Panc1 (cell line): ENCODE measurements at regions not wholly inside any gene's neighbourhood (a gene's known extent, or its start where the extent isn't known, plus 50 kb on each side); places are given as distances from the start of the nearest gene placed in this dataset.

ENCODE experiments used
- ATAC-seq: fragments of 200-7000 bp; cut with Tn5 transposase; 2 replicates; pipeline ENCODE4 v1.9.1; 2020; ENCODE audit warnings: mild to moderate bottlenecking, moderate library complexity
- BruUV-seq: library from RNA; stranded (reverse); fragments of 400-500 nt; replicated peaks from 2 replicates; lab custom pipeline; 2021; lab: Mats Ljungman, UMichigan
- CTCF ChIA-PET: fragments of 300-600 bp; sonication (Branson Sonifier 250); formaldehyde crosslinking; loops from one replicate; lab custom pipeline; 2022; ENCODE audit warnings: antibody characterized with exemption; lab: Charles Lee
- POLR2A ChIA-PET: fragments of 300-600 bp; sonication (Branson Sonifier 250); formaldehyde crosslinking; loops from one replicate; lab custom pipeline; 2022; ENCODE audit warnings: antibody characterized with exemption; lab: Charles Lee
- DNase-seq: peaks from one replicate; pipeline ENCODE4 v3.0.0-alpha.2; 2010; ENCODE audit warnings: low read depth, low spot score
- H3K27ac ChIP-seq: 2 replicates; pipeline ENCODE4 v1.5.1; 2011; ENCODE audit warnings: mild to moderate bottlenecking, low read length, inconsistent platforms
- H3K27me3 ChIP-seq: fragments of 200-500 bp; sonication (Bioruptor generic); 2 replicates; pipeline ENCODE4 v1.6.0; 2014; ENCODE audit warnings: low read length, inconsistent platforms; ENCODE audit not compliant: control insufficient read depth, insufficient read depth
- H3K36me3 ChIP-seq: fragments of 200-500 bp; sonication (Bioruptor generic); 2 replicates; pipeline ENCODE4 v1.5.1; 2014; ENCODE audit warnings: inconsistent platforms, mild to moderate bottlenecking, low read length, moderate library complexity; ENCODE audit not compliant: control insufficient read depth, insufficient read depth
- H3K4me1 ChIP-seq: 2 replicates; pipeline ENCODE4 v1.5.1; 2011; ENCODE audit warnings: inconsistent platforms, mild to moderate bottlenecking, low read length, moderate library complexity; ENCODE audit not compliant: control insufficient read depth, insufficient read depth
- H3K4me3 ChIP-seq, 2 experiments: 2 replicates each; pipeline ENCODE4 v1.5.1; 2011 to 2012; ENCODE audit warnings: low read depth in 2 of 2, low read length in 2 of 2, mild to moderate bottlenecking in 2 of 2, inconsistent platforms in 1 of 2, moderate library complexity in 1 of 2
- H3K9me3 ChIP-seq: fragments of 200-500 bp; sonication (Bioruptor generic); 2 replicates; pipeline ENCODE4 v1.5.1; 2014; ENCODE audit warnings: low read depth, mild to moderate bottlenecking, inconsistent platforms, low read length, moderate library complexity; ENCODE audit not compliant: control insufficient read depth, insufficient read depth
- POLR2AphosphoS5 ChIP-seq: IDR thresholded peaks from 2 replicates; pipeline ENCODE4 v1.6.1; 2012; ENCODE audit warnings: mild to moderate bottlenecking, low read depth, low read length, moderate library complexity
- REST ChIP-seq, 2 experiments: IDR thresholded peaks; 2 replicates each; pipeline ENCODE4 v1.6.1; 2011 to 2012; ENCODE audit warnings: low read depth in 2 of 2, control low read depth in 1 of 2, low read length in 1 of 2, mild to moderate bottlenecking in 1 of 2, moderate library complexity in 1 of 2; ENCODE audit not compliant: insufficient read depth in 1 of 2
- SIN3A ChIP-seq: IDR thresholded peaks from 2 replicates; pipeline ENCODE4 v1.6.1; 2012; ENCODE audit warnings: low read depth, mild to moderate bottlenecking, low read length, moderate library complexity, borderline replicate concordance; ENCODE audit not compliant: insufficient read depth
- TCF7L2 ChIP-seq: IDR thresholded peaks from 2 replicates; pipeline ENCODE4 v1.6.1; 2011; ENCODE audit warnings: mild to moderate bottlenecking, low read depth, low read length, inconsistent platforms
- in situ Hi-C: cut with HindIII; loops from 2 replicates; pipeline ENCODE4 v1.10.0; 2016; ENCODE audit warnings: low sequenced_read_pairs, low pct_unique_long_range_greater_than_20kb
- intact Hi-C: fragments of 100-400 bp; cut with micrococcal nuclease; formaldehyde crosslinking; loops from one replicate; pipeline ENCODE4 v1.10.0; 2022; ENCODE audit not compliant: unreplicated experiment
- TF ChIP-seq, protein P1 (sequence below): fragments of 450-650 bp; IDR thresholded peaks from 2 replicates; pipeline ENCODE4 v1.5.1; 2017; ENCODE audit warnings: mild to moderate bottlenecking

- DNase-seq (peak; percentile 4), ATAC-seq (no peak)
- TF ChIP-seq, protein P1, sequence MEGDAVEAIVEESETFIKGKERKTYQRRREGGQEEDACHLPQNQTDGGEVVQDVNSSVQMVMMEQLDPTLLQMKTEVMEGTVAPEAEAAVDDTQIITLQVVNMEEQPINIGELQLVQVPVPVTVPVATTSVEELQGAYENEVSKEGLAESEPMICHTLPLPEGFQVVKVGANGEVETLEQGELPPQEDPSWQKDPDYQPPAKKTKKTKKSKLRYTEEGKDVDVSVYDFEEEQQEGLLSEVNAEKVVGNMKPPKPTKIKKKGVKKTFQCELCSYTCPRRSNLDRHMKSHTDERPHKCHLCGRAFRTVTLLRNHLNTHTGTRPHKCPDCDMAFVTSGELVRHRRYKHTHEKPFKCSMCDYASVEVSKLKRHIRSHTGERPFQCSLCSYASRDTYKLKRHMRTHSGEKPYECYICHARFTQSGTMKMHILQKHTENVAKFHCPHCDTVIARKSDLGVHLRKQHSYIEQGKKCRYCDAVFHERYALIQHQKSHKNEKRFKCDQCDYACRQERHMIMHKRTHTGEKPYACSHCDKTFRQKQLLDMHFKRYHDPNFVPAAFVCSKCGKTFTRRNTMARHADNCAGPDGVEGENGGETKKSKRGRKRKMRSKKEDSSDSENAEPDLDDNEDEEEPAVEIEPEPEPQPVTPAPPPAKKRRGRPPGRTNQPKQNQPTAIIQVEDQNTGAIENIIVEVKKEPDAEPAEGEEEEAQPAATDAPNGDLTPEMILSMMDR = peak; percentile 60; the same call in 1 of the 2 replicates
- TF ChIP-seq POLR2AphosphoS5 (no peak), REST (IDR thresholded peaks at IDR 0.05; ENCODE audit: insufficient read depth in 1 of 2, low read depth in 2 of 2, low read length in 1 of 2) (no peak)
- in situ Hi-C loops = no loop called here
- H3K4me3 ChIP-seq = no peak overlapping the region
- no peaks in the 10 kb centered on the region for H3K4me1 ChIP-seq
- intact Hi-C loops = no loop called here
- ChIA-PET POLR2A (no interaction called here), CTCF (interaction anchor here (0.5 kb wide), 1 partner anchor 336 kb away, joined by 7 read pairs; no protein-coding TSS in a partner anchor)
- H3K27ac ChIP-seq = no peak overlapping the region
- H3K36me3 ChIP-seq = no peaks in the 10 kb centered on the region
- BruUV-seq = no TSS peak
- no peaks in the 10 kb centered on the region for H3K27me3 ChIP-seq
- H3K9me3 ChIP-seq = no peaks in the 10 kb centered on the region
Observed at GRCh38 chrX:125998432-125998831, 167.7 kb downstream of the DCAF12L2 start.

GRCh38 chrX:126027229-126027628, 138.9 kb downstream of the DCAF12L2 start:
- ATAC-seq = no peak

More at GRCh38 chrX:126027229-126027628, 138.9 kb downstream of the DCAF12L2 start:
- intact Hi-C loops (no loop called here), in situ Hi-C loops (no loop called here)
- no peak overlapping the region for H3K4me3 ChIP-seq
- ChIA-PET POLR2A (no interaction called here), CTCF (no interaction called here)
- TF ChIP-seq REST (IDR thresholded peaks at IDR 0.05; ENCODE audit: insufficient read depth in 1 of 2, low read depth in 2 of 2, low read length in 1 of 2) (no peak), POLR2AphosphoS5 (no peak), TCF7L2 (no peak), SIN3A (no peak)
- TF ChIP-seq, protein P1 = no peak
- no peaks in the 10 kb centered on the region for H3K4me1 ChIP-seq
- no peaks in the 10 kb centered on the region for H3K27me3 ChIP-seq
- H3K27ac ChIP-seq = no peak overlapping the region
- H3K9me3 ChIP-seq = no peaks in the 10 kb centered on the region
- BruUV-seq = no TSS peak
- DNase-seq = no peak
- H3K36me3 ChIP-seq = no peaks in the 10 kb centered on the region
